IPS-20b (cell line): ENCODE measurements at regions not wholly inside any gene's neighbourhood (a gene's known extent, or its start where the extent isn't known, plus 50 kb on each side); places are given as distances from the start of the nearest gene placed in this dataset.

ENCODE experiments used
- H3K27ac ChIP-seq: one replicate; pipeline ENCODE4 v1.5.1; 2013; ENCODE audit warnings: low read length
- H3K27me3 ChIP-seq: 2 replicates; pipeline ENCODE4 v1.6.1; 2013; ENCODE audit warnings: mild to moderate bottlenecking, low read length, inconsistent platforms; ENCODE audit not compliant: insufficient read depth
- H3K36me3 ChIP-seq: 2 replicates; pipeline ENCODE4 v1.6.1; 2013; ENCODE audit warnings: low read depth, mild to moderate bottlenecking, inconsistent platforms, low read length, moderate library complexity; ENCODE audit not compliant: insufficient read depth
- H3K4me1 ChIP-seq: 2 replicates; pipeline ENCODE4 v1.6.1; 2013; ENCODE audit warnings: mild to moderate bottlenecking, control low read depth, inconsistent platforms, low read length, moderate library complexity; ENCODE audit not compliant: insufficient read depth
- H3K4me3 ChIP-seq: 2 replicates; pipeline ENCODE4 v1.5.1; 2013; ENCODE audit warnings: mild to moderate bottlenecking, low read length, inconsistent platforms
- H3K9ac ChIP-seq: 2 replicates; pipeline ENCODE4 v1.6.1; 2013; ENCODE audit warnings: low read depth, mild to moderate bottlenecking, inconsistent platforms, low read length, moderate library complexity
- H3K9me3 ChIP-seq: 2 replicates; pipeline ENCODE4 v1.6.1; 2013; ENCODE audit warnings: mild to moderate bottlenecking, low read depth, low read length, inconsistent platforms; ENCODE audit not compliant: insufficient read depth

- H3K4me3 ChIP-seq = no peak overlapping the region
- H3K27me3 ChIP-seq = no peaks in the 10 kb centered on the region
- H3K9ac ChIP-seq = no peak overlapping the region
- no peaks in the 10 kb centered on the region for H3K4me1 ChIP-seq
- H3K36me3 ChIP-seq = no peaks in the 10 kb centered on the region
- no peak overlapping the region for H3K27ac ChIP-seq
- no peaks in the 10 kb centered on the region for H3K9me3 ChIP-seq
Measured at GRCh38 chr13:85099245-85099644, 700.0 kb downstream of the SLITRK6 start.

GRCh38 chr13:85095418-85096272 lies 703.6 kb downstream of the SLITRK6 start:
- Histone ChIP-seq H3K9me3 (no peaks in the 10 kb centered on the region), H3K27ac (no peak overlapping the region), H3K36me3 (no peaks in the 10 kb centered on the region)

DNA sequence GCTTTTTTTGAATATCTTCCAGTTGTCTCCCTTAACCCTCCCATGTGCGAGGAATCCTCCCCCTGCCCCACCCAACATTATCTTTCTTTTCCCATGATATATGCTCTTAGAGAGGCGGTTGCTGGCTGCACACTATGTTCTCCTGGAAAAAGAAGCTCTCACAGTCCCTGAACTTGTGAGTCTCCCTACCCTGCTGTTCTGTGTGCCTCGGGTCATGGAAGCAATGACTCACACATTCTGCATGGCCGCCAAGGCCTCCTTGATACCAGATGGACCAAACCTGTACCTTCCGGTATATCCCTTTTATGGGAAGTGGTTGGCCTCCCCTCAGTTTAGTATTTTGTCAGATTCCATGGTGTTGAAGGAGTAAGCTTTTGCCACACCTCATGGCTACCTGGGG lies 705.4 kb downstream of the SLITRK6 start:
- H3K9me3 ChIP-seq = no peaks in the 10 kb centered on the region
- H3K27ac ChIP-seq = no peak overlapping the region
- H3K4me3 ChIP-seq = no peak overlapping the region
- no peaks in the 10 kb centered on the region for H3K27me3 ChIP-seq
- no peaks in the 10 kb centered on the region for H3K4me1 ChIP-seq
- H3K36me3 ChIP-seq = no peaks in the 10 kb centered on the region
- no peak overlapping the region for H3K9ac ChIP-seq

More at GRCh38 chr13:85095418-85096272, 703.6 kb downstream of the SLITRK6 start:
- H3K9ac ChIP-seq = no peak overlapping the region
- H3K4me3 ChIP-seq = no peak overlapping the region
- no peaks in the 10 kb centered on the region for H3K4me1 ChIP-seq
- H3K27me3 ChIP-seq = no peaks in the 10 kb centered on the region

GRCh38 chr13:85091631-85092234 lies 707.5 kb downstream of the SLITRK6 start:
- H3K4me1 ChIP-seq = no peaks in the 10 kb centered on the region
- no peaks in the 10 kb centered on the region for H3K9me3 ChIP-seq
- no peak overlapping the region for H3K27ac ChIP-seq
- H3K27me3 ChIP-seq = no peaks in the 10 kb centered on the region
- H3K9ac ChIP-seq = no peak overlapping the region
- no peaks in the 10 kb centered on the region for H3K36me3 ChIP-seq
- no peak overlapping the region for H3K4me3 ChIP-seq

DNA sequence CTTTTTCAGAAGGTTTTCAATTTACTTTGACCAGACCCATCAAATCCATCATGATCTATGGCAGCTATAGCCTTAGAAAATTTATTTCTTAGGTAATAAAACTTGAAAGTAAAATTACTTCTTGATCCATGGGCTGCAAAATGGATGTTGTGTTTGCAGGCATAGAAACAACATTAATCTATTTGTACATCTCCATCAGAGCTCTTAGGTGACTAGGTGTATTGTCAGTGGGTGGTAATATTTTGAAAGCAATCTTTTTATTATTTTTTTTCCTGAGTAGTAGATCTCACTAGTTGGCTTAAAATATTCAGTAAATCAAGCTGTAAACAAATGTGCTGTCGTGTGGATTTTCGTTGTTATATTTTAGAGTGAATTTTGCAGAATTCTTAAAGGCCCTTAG lies 710.0 kb downstream of the SLITRK6 start:
- H3K9ac ChIP-seq = no peak overlapping the region
- no peaks in the 10 kb centered on the region for H3K4me1 ChIP-seq
- H3K27me3 ChIP-seq = no peaks in the 10 kb centered on the region
- H3K36me3 ChIP-seq = no peaks in the 10 kb centered on the region
- no peak overlapping the region for H3K4me3 ChIP-seq
- no peak overlapping the region for H3K27ac ChIP-seq
- H3K9me3 ChIP-seq = no peaks in the 10 kb centered on the region

DNA sequence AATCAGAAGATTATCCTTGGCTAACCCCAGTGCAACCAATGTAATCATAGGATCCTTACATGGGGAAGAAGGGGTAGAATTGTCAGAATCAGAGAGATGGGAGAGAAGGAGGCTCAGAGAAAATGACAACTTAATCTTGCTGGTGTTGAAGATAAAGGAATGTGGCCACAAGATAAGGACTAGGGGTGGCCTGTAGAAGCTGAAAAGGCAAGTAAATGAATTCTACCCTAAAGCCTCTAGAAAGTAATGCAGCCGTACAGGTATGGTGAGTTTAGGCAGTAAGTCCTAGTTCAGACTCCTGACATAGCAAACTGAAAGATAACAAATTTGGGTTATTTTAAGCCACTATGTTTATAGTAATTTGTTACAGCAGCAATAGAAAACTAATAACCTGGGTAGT lies 718.5 kb downstream of the SLITRK6 start:
- Histone ChIP-seq H3K27me3 (no peaks in the 10 kb centered on the region), H3K36me3 (no peaks in the 10 kb centered on the region), H3K4me3 (no peak overlapping the region), H3K4me1 (no peaks in the 10 kb centered on the region), H3K9me3 (no peaks in the 10 kb centered on the region), H3K27ac (no peak overlapping the region), H3K9ac (no peak overlapping the region)

DNA sequence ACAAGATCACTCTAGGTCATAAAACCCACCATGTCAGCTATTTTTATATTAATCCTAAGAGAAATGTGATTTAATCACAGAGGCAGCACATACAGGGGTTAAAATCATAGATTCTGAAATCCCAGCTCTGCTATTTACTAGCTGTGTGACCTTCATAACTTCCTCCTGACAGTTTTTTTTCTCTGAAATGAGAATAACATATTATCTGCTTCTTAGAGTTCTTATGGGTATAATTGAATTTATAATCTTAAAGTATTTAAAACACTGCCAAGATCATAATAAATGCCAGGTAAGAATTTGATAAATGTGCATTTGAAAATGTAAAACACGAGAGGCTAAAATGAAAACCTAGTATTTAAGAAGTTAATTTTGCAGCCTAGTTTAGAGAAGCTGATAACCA lies 722.9 kb downstream of the SLITRK6 start:
- no peaks in the 10 kb centered on the region for H3K4me1 ChIP-seq
- no peak overlapping the region for H3K4me3 ChIP-seq

DNA sequence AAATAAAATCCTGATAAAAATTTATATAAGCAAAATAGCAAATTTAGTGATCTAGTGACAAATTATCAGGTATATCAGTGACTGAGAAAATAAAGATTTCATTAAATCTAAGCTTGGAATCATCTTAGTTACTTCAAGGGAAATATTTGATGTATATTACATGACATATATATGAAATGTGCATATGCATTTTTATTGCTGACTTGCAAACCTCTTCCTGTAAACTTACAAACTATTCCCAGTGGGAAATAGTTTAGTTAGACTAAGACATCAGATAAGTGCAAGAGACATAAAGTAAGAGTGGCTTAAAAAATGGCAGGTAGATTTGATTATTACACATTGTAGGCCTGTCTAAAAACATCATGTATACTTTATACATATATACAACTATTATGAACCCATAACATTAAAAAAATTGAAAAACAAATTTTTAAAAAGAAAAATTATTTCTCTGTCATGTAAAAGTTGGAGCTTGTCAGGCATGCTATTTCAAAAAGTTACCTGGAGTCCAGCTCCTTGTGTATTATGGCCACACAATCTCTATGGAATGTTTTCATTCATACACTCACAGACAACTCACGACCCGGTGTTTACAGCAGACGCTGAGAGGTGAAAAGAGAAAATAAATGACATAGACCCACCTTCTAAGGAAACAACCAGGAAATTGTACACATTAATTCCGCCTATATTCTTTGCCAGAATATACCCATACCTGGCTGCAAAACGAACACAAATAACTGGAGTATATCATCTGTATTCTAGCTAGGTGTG lies 724.5 kb downstream of the SLITRK6 start:
- Histone ChIP-seq H3K4me3 (no peak overlapping the region), H3K9ac (no peak overlapping the region), H3K36me3 (no peaks in the 10 kb centered on the region), H3K4me1 (no peaks in the 10 kb centered on the region), H3K27ac (no peak overlapping the region), H3K9me3 (no peaks in the 10 kb centered on the region), H3K27me3 (no peaks in the 10 kb centered on the region)

More for the DNA sequence above, 722.9 kb downstream of the SLITRK6 start:
- Histone ChIP-seq H3K36me3 (no peaks in the 10 kb centered on the region), H3K27ac (no peak overlapping the region), H3K9me3 (no peaks in the 10 kb centered on the region), H3K9ac (no peak overlapping the region), H3K27me3 (no peaks in the 10 kb centered on the region)

DNA sequence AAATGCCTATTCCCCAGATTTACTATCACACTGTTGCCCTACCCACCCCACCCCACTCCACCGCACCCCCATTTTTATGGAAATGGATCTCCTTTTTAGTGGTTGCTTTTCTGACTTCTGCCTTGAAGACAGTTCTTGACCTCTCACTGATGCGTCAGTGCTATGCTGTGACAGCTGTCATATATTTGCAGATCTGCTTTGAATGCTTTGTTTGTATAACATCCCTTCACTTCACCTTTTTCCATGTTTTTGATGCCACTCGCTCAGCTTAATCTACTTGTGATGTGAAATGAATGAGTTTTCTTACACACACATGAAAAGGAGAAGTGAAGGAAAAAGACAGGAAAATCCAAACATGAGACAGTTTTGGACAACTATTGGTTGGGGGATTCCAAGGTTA lies 731.0 kb downstream of the SLITRK6 start:
- no peak overlapping the region for H3K9ac ChIP-seq
- H3K27ac ChIP-seq = no peak overlapping the region
- H3K4me3 ChIP-seq = no peak overlapping the region
- H3K4me1 ChIP-seq = no peaks in the 10 kb centered on the region
- no peaks in the 10 kb centered on the region for H3K27me3 ChIP-seq
- no peaks in the 10 kb centered on the region for H3K9me3 ChIP-seq
- H3K36me3 ChIP-seq = no peaks in the 10 kb centered on the region

- Histone ChIP-seq H3K9ac (no peak overlapping the region), H3K27me3 (no peaks in the 10 kb centered on the region), H3K4me1 (no peaks in the 10 kb centered on the region; the same call in 1 of the 2 replicates), H3K36me3 (no peaks in the 10 kb centered on the region), H3K4me3 (no peak overlapping the region), H3K27ac (no peak overlapping the region), H3K9me3 (no peaks in the 10 kb centered on the region; the same call in 1 of the 2 replicates)
Measured at GRCh38 chr13:85040215-85040614, 759.0 kb downstream of the SLITRK6 start.

DNA sequence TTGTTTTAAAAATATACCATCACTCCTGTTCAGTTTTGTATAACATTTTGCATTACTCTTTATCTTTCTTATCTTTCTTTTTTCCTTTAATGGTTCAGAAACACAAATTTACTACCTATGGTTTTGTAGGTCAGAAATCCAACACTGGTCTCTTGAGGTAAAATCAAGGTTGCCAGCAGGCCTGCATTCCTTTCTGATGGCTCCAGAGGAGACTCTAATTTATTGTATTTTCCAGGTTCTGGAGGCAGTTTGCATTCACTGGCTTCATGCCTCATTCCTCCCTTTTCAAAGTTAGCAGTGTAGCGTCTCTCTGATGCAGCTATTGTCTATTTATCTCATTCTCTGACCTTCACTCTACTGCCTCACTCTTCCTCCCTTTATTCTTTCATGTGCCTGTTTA lies 767.4 kb downstream of the SLITRK6 start:
- no peaks in the 10 kb centered on the region for H3K4me1 ChIP-seq
- no peak overlapping the region for H3K27ac ChIP-seq
- H3K9ac ChIP-seq = no peak overlapping the region
- H3K9me3 ChIP-seq = peaks cover 21% of the 10 kb centered on the region
- H3K36me3 ChIP-seq = peaks cover 4% of the 10 kb centered on the region; the same call in 1 of the 2 replicates
- H3K4me3 ChIP-seq = no peak overlapping the region
- H3K27me3 ChIP-seq = no peaks in the 10 kb centered on the region
